HG03175 (cell line): ENCODE measurements at regions not wholly inside any gene's neighbourhood (a gene's known extent, or its start where the extent isn't known, plus 50 kb on each side); places are given as distances from the start of the nearest gene placed in this dataset.
"Not testable (repeated sequence)": the region's sequence is repeated elsewhere in the genome, so short reads cannot be mapped to it uniquely, and the experiment has no call there.

ENCODE experiments used
- ATAC-seq: cut with Tn5 transposase; IDR thresholded peaks from one replicate; pipeline ENCODE4 v1.9.1; 2021; ENCODE audit warnings: mild to moderate bottlenecking, moderate library complexity; ENCODE audit not compliant: unreplicated experiment

- ATAC-seq: not testable (repeated sequence)
These were observed 247.5 kb downstream of the SPATA31A6 start for GRCh38 chr9:42430674-42431615.

GRCh38 chr9:42431616-42432010 is 248.2 kb downstream of the SPATA31A6 start:
- not testable (repeated sequence) for ATAC-seq

GRCh38 chr9:42434844-42435714 is 251.6 kb downstream of the SPATA31A6 start:
- not testable (repeated sequence) for ATAC-seq

- not testable (repeated sequence) for ATAC-seq
These were observed 252.4 kb downstream of the SPATA31A6 start for GRCh38 chr9:42435715-42436342.

GRCh38 chr9:42437057-42437759 is 253.7 kb downstream of the SPATA31A6 start:
- not testable (repeated sequence) for ATAC-seq

- not testable (repeated sequence) for ATAC-seq
These were observed 259.2 kb downstream of the SPATA31A6 start for GRCh38 chr9:42442680-42443079.

- ATAC-seq: peak; percentile 85
These were observed 260.0 kb downstream of the SPATA31A6 start for GRCh38 chr9:42443414-42443813.

GRCh38 chr9:42461436-42461835 is 278.0 kb downstream of the SPATA31A6 start:
- ATAC-seq: not testable (repeated sequence)

GRCh38 chr9:42461863-42462262 is 278.4 kb downstream of the SPATA31A6 start:
- not testable (repeated sequence) for ATAC-seq

- ATAC-seq: not testable (repeated sequence)
These were observed 280.5 kb downstream of the SPATA31A6 start for GRCh38 chr9:42463981-42464380.

- not testable (repeated sequence) for ATAC-seq
These were observed 287.1 kb downstream of the SPATA31A6 start for GRCh38 chr9:42470577-42470976.

- ATAC-seq: not testable (repeated sequence)
These were observed 307.5 kb downstream of the SPATA31A6 start for GRCh38 chr9:42490989-42491388.

GRCh38 chr9:42502620-42503264 is 319.3 kb downstream of the SPATA31A6 start:
- not testable (repeated sequence) for ATAC-seq

- ATAC-seq: not testable (repeated sequence)
These were observed 324.7 kb downstream of the SPATA31A6 start for GRCh38 chr9:42508111-42508510.

- not testable (repeated sequence) for ATAC-seq
These were observed 330.1 kb downstream of the SPATA31A6 start for GRCh38 chr9:42513535-42513934.

- ATAC-seq: not testable (repeated sequence)
These were observed 351.0 kb downstream of the SPATA31A6 start for GRCh38 chr9:42534325-42534983.

GRCh38 chr9:42534984-42535325 is 351.5 kb downstream of the SPATA31A6 start:
- peak; percentile 65 for ATAC-seq

GRCh38 chr9:42550789-42551357 is 367.4 kb downstream of the SPATA31A6 start:
- ATAC-seq: peak; percentile 74

GRCh38 chr9:42568530-42568929 is 385.1 kb downstream of the SPATA31A6 start:
- not testable (repeated sequence) for ATAC-seq
